ENCODE measurements at regions not wholly inside any gene's neighbourhood (a gene's known extent, or its start where the extent isn't known, plus 50 kb on each side); places are given as distances from the start of the nearest gene placed in this dataset.

DNA sequence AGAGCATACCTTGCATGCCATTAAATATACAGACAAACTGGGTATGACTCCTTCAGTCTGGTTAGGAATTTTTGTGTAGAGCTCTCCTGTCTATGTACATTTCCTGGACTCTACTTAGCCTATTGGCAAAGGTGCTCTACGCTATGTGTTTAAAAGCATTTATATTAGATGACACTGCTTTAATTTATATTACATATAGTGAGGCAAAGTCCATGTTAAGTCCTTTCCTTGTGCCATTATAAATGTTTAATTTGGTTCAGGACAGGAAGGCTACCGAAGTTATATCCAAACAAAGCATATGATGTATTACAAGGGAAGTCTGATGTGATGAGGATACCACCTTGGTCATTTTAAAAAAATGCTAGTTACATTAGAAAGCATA is 117.4 kb upstream of the RAB27B start:
- Histone ChIP-seq H3K27me3 (no peaks in the 10 kb centered on the region), H4K20me1 (ENCODE audit: low read depth) (no peaks in the 10 kb centered on the region), H3K27ac (no peak overlapping the region), H3K4me3 (no peak overlapping the region), H3K4me1 (no peaks in the 10 kb centered on the region), H3F3A (ENCODE audit: low read depth) (no peaks in the 10 kb centered on the region), H3K9me3 (ENCODE audit: low read depth) (no peaks in the 10 kb centered on the region), H3K79me2 (ENCODE audit: low read depth) (no peaks in the 10 kb centered on the region), H3K9ac (no peak overlapping the region), H2AFZ (replicated peaks) (no peak overlapping the region), H3K36me3 (no peaks in the 10 kb centered on the region), H3K4me2 (no peak overlapping the region)
- Mint-ChIP-seq H3K27me3 (ENCODE audit: insufficient read depth, low read depth) (no peaks in the 10 kb centered on the region), H3K4me3 (no peak overlapping the region), H3K27ac (no peak overlapping the region), H3K36me3 (no peaks in the 10 kb centered on the region), H3K9me3 (peaks cover 2% of the 10 kb centered on the region), H3K4me1 (no peaks in the 10 kb centered on the region)
- no peak for DNase-seq (ENCODE audit: low spot score)
- TF ChIP-seq EZH2phosphoT487 (IDR thresholded peaks at IDR 0.05): no peak
- no peak for TF ChIP-seq EZH2 (IDR thresholded peaks at IDR 0.05)
- TF ChIP-seq, protein P1, sequence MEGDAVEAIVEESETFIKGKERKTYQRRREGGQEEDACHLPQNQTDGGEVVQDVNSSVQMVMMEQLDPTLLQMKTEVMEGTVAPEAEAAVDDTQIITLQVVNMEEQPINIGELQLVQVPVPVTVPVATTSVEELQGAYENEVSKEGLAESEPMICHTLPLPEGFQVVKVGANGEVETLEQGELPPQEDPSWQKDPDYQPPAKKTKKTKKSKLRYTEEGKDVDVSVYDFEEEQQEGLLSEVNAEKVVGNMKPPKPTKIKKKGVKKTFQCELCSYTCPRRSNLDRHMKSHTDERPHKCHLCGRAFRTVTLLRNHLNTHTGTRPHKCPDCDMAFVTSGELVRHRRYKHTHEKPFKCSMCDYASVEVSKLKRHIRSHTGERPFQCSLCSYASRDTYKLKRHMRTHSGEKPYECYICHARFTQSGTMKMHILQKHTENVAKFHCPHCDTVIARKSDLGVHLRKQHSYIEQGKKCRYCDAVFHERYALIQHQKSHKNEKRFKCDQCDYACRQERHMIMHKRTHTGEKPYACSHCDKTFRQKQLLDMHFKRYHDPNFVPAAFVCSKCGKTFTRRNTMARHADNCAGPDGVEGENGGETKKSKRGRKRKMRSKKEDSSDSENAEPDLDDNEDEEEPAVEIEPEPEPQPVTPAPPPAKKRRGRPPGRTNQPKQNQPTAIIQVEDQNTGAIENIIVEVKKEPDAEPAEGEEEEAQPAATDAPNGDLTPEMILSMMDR (IDR thresholded peaks at IDR 0.05): no peak

DNA sequence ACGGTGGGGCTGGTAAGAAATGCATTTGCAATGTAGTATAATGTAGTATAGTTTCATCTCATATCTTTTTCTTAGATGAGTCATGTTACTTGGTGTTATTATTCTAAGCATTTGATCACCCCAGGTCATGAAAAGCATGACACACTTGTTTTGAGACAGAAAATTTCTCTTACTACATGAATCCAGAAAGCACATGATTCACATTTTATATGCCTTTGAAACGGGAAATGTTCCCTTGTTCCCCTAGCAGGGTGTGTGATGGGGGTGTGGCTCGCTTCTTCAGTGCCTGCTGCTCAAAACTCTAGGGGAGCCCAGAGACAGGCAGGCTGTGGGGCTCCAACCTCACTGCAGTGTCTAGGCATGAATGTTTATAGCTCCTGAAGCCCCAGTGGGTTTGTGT is 116.0 kb upstream of the RAB27B start:
- peaks cover 2% of the 10 kb centered on the region for H3K27me3 Mint-ChIP-seq (ENCODE audit: insufficient read depth, low read depth)
- no peak for DNase-seq (ENCODE audit: low spot score)
- no peak for TF ChIP-seq EZH2phosphoT487 (IDR thresholded peaks at IDR 0.05)
- Histone ChIP-seq H3K9me3 (ENCODE audit: low read depth) (no peaks in the 10 kb centered on the region), H4K20me1 (ENCODE audit: low read depth) (no peaks in the 10 kb centered on the region), H3K27ac (no peak overlapping the region), H3K4me2 (no peak overlapping the region), H3F3A (ENCODE audit: low read depth) (no peaks in the 10 kb centered on the region), H3K27me3 (no peaks in the 10 kb centered on the region), H2AFZ (replicated peaks) (no peak overlapping the region), H3K9ac (no peak overlapping the region), H3K4me3 (no peak overlapping the region), H3K79me2 (ENCODE audit: low read depth) (no peaks in the 10 kb centered on the region), H3K4me1 (no peaks in the 10 kb centered on the region), H3K36me3 (no peaks in the 10 kb centered on the region)
- H3K36me3 Mint-ChIP-seq: no peaks in the 10 kb centered on the region
- no peak overlapping the region for H3K27ac Mint-ChIP-seq
- H3K4me1 Mint-ChIP-seq: no peaks in the 10 kb centered on the region
- H3K4me3 Mint-ChIP-seq: no peak overlapping the region
- peaks cover 2% of the 10 kb centered on the region for H3K9me3 Mint-ChIP-seq

DNA sequence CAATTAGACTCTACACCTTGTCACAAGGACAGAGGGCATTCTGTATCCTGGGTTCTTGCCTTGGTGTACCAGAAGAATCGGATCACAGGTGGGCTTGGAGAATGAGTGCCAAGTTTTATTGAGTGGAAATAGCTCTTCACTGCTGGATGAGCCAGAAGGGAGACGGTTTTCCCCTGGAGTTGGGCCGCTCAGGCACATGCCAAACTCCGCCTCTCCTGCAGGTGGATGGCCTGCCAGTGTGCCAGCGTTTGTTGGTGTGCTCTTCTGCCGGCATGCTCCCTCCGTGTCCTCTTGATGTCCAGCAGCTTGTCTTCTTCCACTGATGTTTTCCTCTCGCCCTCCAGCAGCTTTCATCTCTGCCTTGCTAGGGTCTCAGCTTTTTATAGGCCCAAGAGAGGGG is 115.5 kb upstream of the RAB27B start:
- no peaks in the 10 kb centered on the region for H3K4me1 ChIP-seq
- no peak overlapping the region for H3K4me2 ChIP-seq
- no peak overlapping the region for H3K27ac Mint-ChIP-seq
- H3K36me3 ChIP-seq: no peaks in the 10 kb centered on the region
- H2AFZ ChIP-seq (replicated peaks): no peak overlapping the region
- H3K9me3 ChIP-seq (ENCODE audit: low read depth): no peaks in the 10 kb centered on the region
- no peak overlapping the region for H3K9ac ChIP-seq
- H3K27ac ChIP-seq: no peak overlapping the region
- no peak overlapping the region for H3K4me3 ChIP-seq
- no peaks in the 10 kb centered on the region for H3K79me2 ChIP-seq (ENCODE audit: low read depth)
- no peaks in the 10 kb centered on the region for H3F3A ChIP-seq (ENCODE audit: low read depth)
- no peak for DNase-seq (ENCODE audit: low spot score)
- H4K20me1 ChIP-seq (ENCODE audit: low read depth): no peaks in the 10 kb centered on the region
- H3K27me3 ChIP-seq: no peaks in the 10 kb centered on the region
- H3K36me3 Mint-ChIP-seq: no peaks in the 10 kb centered on the region
- TF ChIP-seq EZH2 (IDR thresholded peaks at IDR 0.05): no peak
- no peak for TF ChIP-seq EZH2phosphoT487 (IDR thresholded peaks at IDR 0.05)
- TF ChIP-seq, protein P1 (IDR thresholded peaks at IDR 0.05): no peak
- H3K4me1 Mint-ChIP-seq: peaks cover under 1% of the 10 kb centered on the region
- H3K4me3 Mint-ChIP-seq: no peak overlapping the region
- peaks cover 2% of the 10 kb centered on the region for H3K27me3 Mint-ChIP-seq (ENCODE audit: insufficient read depth, low read depth)
- no peaks in the 10 kb centered on the region for H3K9me3 Mint-ChIP-seq

GRCh38 chr18:54713386-54713785 is 114.9 kb upstream of the RAB27B start:
- Histone ChIP-seq H3K9ac (no peak overlapping the region), H3K4me3 (no peak overlapping the region), H3K27ac (no peak overlapping the region), H3K79me2 (ENCODE audit: low read depth) (no peaks in the 10 kb centered on the region), H3K4me2 (no peak overlapping the region), H3K27me3 (no peaks in the 10 kb centered on the region), H3K36me3 (no peaks in the 10 kb centered on the region), H3K9me3 (ENCODE audit: low read depth) (no peaks in the 10 kb centered on the region), H4K20me1 (ENCODE audit: low read depth) (no peaks in the 10 kb centered on the region), H2AFZ (replicated peaks) (no peak overlapping the region), H3F3A (ENCODE audit: low read depth) (no peaks in the 10 kb centered on the region), H3K4me1 (no peaks in the 10 kb centered on the region)
- no peaks in the 10 kb centered on the region for H3K36me3 Mint-ChIP-seq
- peaks cover 5% of the 10 kb centered on the region for H3K4me1 Mint-ChIP-seq
- no peak overlapping the region for H3K4me3 Mint-ChIP-seq
- no peak for DNase-seq (ENCODE audit: low spot score)
- H3K27ac Mint-ChIP-seq: no peak overlapping the region
- TF ChIP-seq EZH2phosphoT487 (IDR thresholded peaks at IDR 0.05) (no peak), EZH2 (IDR thresholded peaks at IDR 0.05) (no peak)
- TF ChIP-seq, protein P1 (IDR thresholded peaks at IDR 0.05): no peak
- no peaks in the 10 kb centered on the region for H3K9me3 Mint-ChIP-seq
- peaks cover 5% of the 10 kb centered on the region for H3K27me3 Mint-ChIP-seq (ENCODE audit: insufficient read depth, low read depth)

Data from neural progenitor cell (in vitro differentiated cells).